HUES64 (cell line): ENCODE measurements at regions not wholly inside any gene's neighbourhood (a gene's known extent, or its start where the extent isn't known, plus 50 kb on each side); places are given as distances from the start of the nearest gene placed in this dataset.

Experiments
- H3K27ac ChIP-seq: 2 replicates; pipeline ENCODE4 v1.7.0; 2013; ENCODE audit warnings: low read depth, low read length, inconsistent platforms
- H3K27me3 ChIP-seq: 2 replicates; pipeline ENCODE4 v1.6.1; 2013; ENCODE audit warnings: mild to moderate bottlenecking, low read length; ENCODE audit not compliant: insufficient read depth
- H3K36me3 ChIP-seq: 2 replicates; pipeline ENCODE4 v1.6.1; 2013; ENCODE audit warnings: mild to moderate bottlenecking, low read length; ENCODE audit not compliant: insufficient read depth
- H3K4me1 ChIP-seq: 2 replicates; pipeline ENCODE4 v1.6.1; 2013; ENCODE audit warnings: mild to moderate bottlenecking, low read length, moderate library complexity; ENCODE audit not compliant: insufficient read depth
- H3K4me3 ChIP-seq: 2 replicates; pipeline ENCODE4 v1.5.1; 2013; ENCODE audit warnings: mild to moderate bottlenecking, low read length, moderate library complexity
- H3K9ac ChIP-seq: 2 replicates; pipeline ENCODE4 v1.6.1; 2013; ENCODE audit warnings: mild to moderate bottlenecking, low read depth, low read length
- H3K9me3 ChIP-seq: 2 replicates; pipeline ENCODE4 v1.6.1; 2013; ENCODE audit warnings: low read depth, low read length; ENCODE audit not compliant: insufficient read depth
- WGBS: fragments of 150-250, 120-280 bp; methylation state at CpG from one replicate; pipeline ENCODE4 v1.1.7; 2013; ENCODE audit warnings: missing lambda C conversion rate; 5-methylcytosine and 5-hydroxymethylcytosine counted together

- no peaks in the 10 kb centered on the region for H3K4me1 ChIP-seq
- 91% methylated on average over 3 of the region's 3 CpGs for WGBS
- no peak overlapping the region for H3K27ac ChIP-seq
- peaks cover 6% of the 10 kb centered on the region; the same call in 1 of the 2 replicates for H3K9me3 ChIP-seq
- no peak overlapping the region for H3K4me3 ChIP-seq
- H3K9ac ChIP-seq: no peak overlapping the region
- H3K36me3 ChIP-seq: no peaks in the 10 kb centered on the region
- H3K27me3 ChIP-seq: no peaks in the 10 kb centered on the region
Measured at GRCh38 chr14:51533872-51534553, 117.7 kb upstream of the FRMD6 start.

GRCh38 chr14:51534610-51535011, 117.1 kb upstream of the FRMD6 start:
- H3K27me3 ChIP-seq: no peaks in the 10 kb centered on the region
- H3K36me3 ChIP-seq: no peaks in the 10 kb centered on the region
- H3K4me3 ChIP-seq: no peak overlapping the region
- H3K9ac ChIP-seq: no peak overlapping the region
- 90% methylated on average over 4 of the region's 4 CpGs for WGBS
- H3K27ac ChIP-seq: no peak overlapping the region
- H3K4me1 ChIP-seq: peaks cover 4% of the 10 kb centered on the region; the same call in 1 of the 2 replicates
- peaks cover 6% of the 10 kb centered on the region; the same call in 1 of the 2 replicates for H3K9me3 ChIP-seq

- 100% methylated on average over 2 of the region's 2 CpGs for WGBS
- Histone ChIP-seq H3K4me1 (peaks cover 13% of the 10 kb centered on the region; the same call in 1 of the 2 replicates), H3K9me3 (peaks cover 6% of the 10 kb centered on the region; the same call in 1 of the 2 replicates), H3K36me3 (no peaks in the 10 kb centered on the region), H3K4me3 (no peak overlapping the region), H3K27ac (no peak overlapping the region), H3K9ac (no peak overlapping the region), H3K27me3 (no peaks in the 10 kb centered on the region)
Measured at GRCh38 chr14:51535443-51536044, 116.2 kb upstream of the FRMD6 start.

- H3K4me3 ChIP-seq: no peak overlapping the region
- H3K9ac ChIP-seq: no peak overlapping the region
- peaks cover 6% of the 10 kb centered on the region; the same call in 1 of the 2 replicates for H3K9me3 ChIP-seq
- no peaks in the 10 kb centered on the region for H3K27me3 ChIP-seq
- 90% methylated on average over 1 of the region's 1 CpG for WGBS
- no peaks in the 10 kb centered on the region for H3K36me3 ChIP-seq
- H3K4me1 ChIP-seq: peaks cover 13% of the 10 kb centered on the region; the same call in 1 of the 2 replicates
- H3K27ac ChIP-seq: no peak overlapping the region; the same call in 1 of the 2 replicates
Measured at GRCh38 chr14:51538973-51539372, 112.7 kb upstream of the FRMD6 start.

GRCh38 chr14:51539571-51540037, 112.1 kb upstream of the FRMD6 start:
- peaks cover 6% of the 10 kb centered on the region; the same call in 1 of the 2 replicates for H3K9me3 ChIP-seq
- H3K27me3 ChIP-seq: no peaks in the 10 kb centered on the region
- H3K27ac ChIP-seq: peak overlapping the region; percentile 18; the same call in 1 of the 2 replicates
- no peak overlapping the region; the same call in 1 of the 2 replicates for H3K9ac ChIP-seq
- no peaks in the 10 kb centered on the region for H3K36me3 ChIP-seq
- WGBS: 33% methylated on average over 1 of the region's 1 CpG
- H3K4me3 ChIP-seq: no peak overlapping the region
- peaks cover 13% of the 10 kb centered on the region; the same call in 1 of the 2 replicates for H3K4me1 ChIP-seq

- no peak overlapping the region; the same call in 1 of the 2 replicates for H3K27ac ChIP-seq
- no peak overlapping the region; the same call in 1 of the 2 replicates for H3K9ac ChIP-seq
- H3K4me3 ChIP-seq: no peak overlapping the region
- WGBS: 94% methylated on average over 3 of the region's 3 CpGs
- H3K4me1 ChIP-seq: peaks cover 18% of the 10 kb centered on the region
- H3K27me3 ChIP-seq: no peaks in the 10 kb centered on the region
- H3K9me3 ChIP-seq: peaks cover 4% of the 10 kb centered on the region; the same call in 1 of the 2 replicates
- no peaks in the 10 kb centered on the region for H3K36me3 ChIP-seq
Measured at GRCh38 chr14:51540364-51540763, 111.3 kb upstream of the FRMD6 start.

- Histone ChIP-seq H3K36me3 (no peaks in the 10 kb centered on the region), H3K27ac (no peak overlapping the region), H3K4me1 (peaks cover 22% of the 10 kb centered on the region), H3K27me3 (no peaks in the 10 kb centered on the region), H3K9me3 (no peaks in the 10 kb centered on the region), H3K9ac (no peak overlapping the region), H3K4me3 (no peak overlapping the region)
- WGBS: 100% methylated on average over 1 of the region's 4 CpGs
Measured at GRCh38 chr14:51544471-51544870, 107.2 kb upstream of the FRMD6 start.

GRCh38 chr14:51544901-51545300, 106.8 kb upstream of the FRMD6 start:
- Histone ChIP-seq H3K27me3 (no peaks in the 10 kb centered on the region), H3K36me3 (no peaks in the 10 kb centered on the region), H3K4me1 (peaks cover 18% of the 10 kb centered on the region), H3K9me3 (no peaks in the 10 kb centered on the region), H3K4me3 (no peak overlapping the region), H3K9ac (no peak overlapping the region), H3K27ac (no peak overlapping the region)
- 92% methylated on average over 2 of the region's 3 CpGs for WGBS

GRCh38 chr14:51545396-51545795, 106.3 kb upstream of the FRMD6 start:
- H3K9me3 ChIP-seq: no peaks in the 10 kb centered on the region
- H3K27ac ChIP-seq: no peak overlapping the region
- H3K27me3 ChIP-seq: no peaks in the 10 kb centered on the region
- WGBS: 83% methylated on average over 1 of the region's 3 CpGs
- H3K36me3 ChIP-seq: no peaks in the 10 kb centered on the region
- no peak overlapping the region for H3K4me3 ChIP-seq
- H3K4me1 ChIP-seq: peaks cover 13% of the 10 kb centered on the region
- no peak overlapping the region for H3K9ac ChIP-seq

- Histone ChIP-seq H3K9me3 (no peaks in the 10 kb centered on the region), H3K9ac (no peak overlapping the region), H3K36me3 (no peaks in the 10 kb centered on the region), H3K4me1 (peaks cover 12% of the 10 kb centered on the region), H3K27me3 (no peaks in the 10 kb centered on the region), H3K4me3 (no peak overlapping the region), H3K27ac (no peak overlapping the region)
- 65% methylated on average over 2 of the region's 2 CpGs for WGBS
Measured at GRCh38 chr14:51546099-51546498, 105.6 kb upstream of the FRMD6 start.

- Histone ChIP-seq H3K4me3 (no peak overlapping the region), H3K4me1 (peaks cover 12% of the 10 kb centered on the region), H3K36me3 (no peaks in the 10 kb centered on the region), H3K9ac (no peak overlapping the region), H3K27ac (no peak overlapping the region), H3K27me3 (no peaks in the 10 kb centered on the region), H3K9me3 (no peaks in the 10 kb centered on the region)
- WGBS: 95% methylated on average over 1 of the region's 2 CpGs
Measured at GRCh38 chr14:51546603-51547258, 105.0 kb upstream of the FRMD6 start.
